ENCODE measurements at regions not wholly inside any gene's neighbourhood (a gene's known extent, or its start where the extent isn't known, plus 50 kb on each side); places are given as distances from the start of the nearest gene placed in this dataset.

DNA sequence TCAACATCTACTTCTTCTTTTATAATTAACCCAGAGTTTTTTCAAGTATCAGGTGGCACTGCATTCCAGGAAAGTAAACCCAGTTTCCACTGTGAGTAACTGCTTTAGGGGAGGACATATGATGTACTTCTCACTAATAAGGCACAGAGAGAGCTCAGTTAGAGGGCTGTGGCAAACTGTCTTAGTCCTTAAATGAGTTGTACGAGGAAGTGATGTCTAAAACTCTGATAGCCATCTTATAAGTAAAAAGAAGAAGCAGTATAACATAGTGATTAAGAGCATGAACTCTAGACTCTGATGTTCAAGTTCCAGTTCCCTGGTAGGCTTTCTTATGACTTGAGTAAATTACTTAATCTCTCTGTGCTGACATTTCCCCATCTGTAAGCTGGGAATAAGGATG is 58.7 kb upstream of the PTGS2 start:
- Mint-ChIP-seq H3K4me3 (peak overlapping the region; percentile 23), H3K9me3 (no peaks in the 10 kb centered on the region), H3K4me1 (ENCODE audit: low read depth) (peaks cover 19% of the 10 kb centered on the region), H3K36me3 (ENCODE audit: low read depth) (no peaks in the 10 kb centered on the region), H3K27me3 (peaks cover 9% of the 10 kb centered on the region), H3K27ac (peak overlapping the region; percentile 57)
- POLR2A ChIA-PET: no interaction called here
- TF ChIP-seq, protein P1, sequence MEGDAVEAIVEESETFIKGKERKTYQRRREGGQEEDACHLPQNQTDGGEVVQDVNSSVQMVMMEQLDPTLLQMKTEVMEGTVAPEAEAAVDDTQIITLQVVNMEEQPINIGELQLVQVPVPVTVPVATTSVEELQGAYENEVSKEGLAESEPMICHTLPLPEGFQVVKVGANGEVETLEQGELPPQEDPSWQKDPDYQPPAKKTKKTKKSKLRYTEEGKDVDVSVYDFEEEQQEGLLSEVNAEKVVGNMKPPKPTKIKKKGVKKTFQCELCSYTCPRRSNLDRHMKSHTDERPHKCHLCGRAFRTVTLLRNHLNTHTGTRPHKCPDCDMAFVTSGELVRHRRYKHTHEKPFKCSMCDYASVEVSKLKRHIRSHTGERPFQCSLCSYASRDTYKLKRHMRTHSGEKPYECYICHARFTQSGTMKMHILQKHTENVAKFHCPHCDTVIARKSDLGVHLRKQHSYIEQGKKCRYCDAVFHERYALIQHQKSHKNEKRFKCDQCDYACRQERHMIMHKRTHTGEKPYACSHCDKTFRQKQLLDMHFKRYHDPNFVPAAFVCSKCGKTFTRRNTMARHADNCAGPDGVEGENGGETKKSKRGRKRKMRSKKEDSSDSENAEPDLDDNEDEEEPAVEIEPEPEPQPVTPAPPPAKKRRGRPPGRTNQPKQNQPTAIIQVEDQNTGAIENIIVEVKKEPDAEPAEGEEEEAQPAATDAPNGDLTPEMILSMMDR (IDR thresholded peaks at IDR 0.05): no peak
- DNase-seq (peak; percentile 32), ATAC-seq (peak; percentile 91)
- CTCF ChIA-PET: no interaction called here
- intact Hi-C loops (cut with micrococcal nuclease): no loop called here

DNA sequence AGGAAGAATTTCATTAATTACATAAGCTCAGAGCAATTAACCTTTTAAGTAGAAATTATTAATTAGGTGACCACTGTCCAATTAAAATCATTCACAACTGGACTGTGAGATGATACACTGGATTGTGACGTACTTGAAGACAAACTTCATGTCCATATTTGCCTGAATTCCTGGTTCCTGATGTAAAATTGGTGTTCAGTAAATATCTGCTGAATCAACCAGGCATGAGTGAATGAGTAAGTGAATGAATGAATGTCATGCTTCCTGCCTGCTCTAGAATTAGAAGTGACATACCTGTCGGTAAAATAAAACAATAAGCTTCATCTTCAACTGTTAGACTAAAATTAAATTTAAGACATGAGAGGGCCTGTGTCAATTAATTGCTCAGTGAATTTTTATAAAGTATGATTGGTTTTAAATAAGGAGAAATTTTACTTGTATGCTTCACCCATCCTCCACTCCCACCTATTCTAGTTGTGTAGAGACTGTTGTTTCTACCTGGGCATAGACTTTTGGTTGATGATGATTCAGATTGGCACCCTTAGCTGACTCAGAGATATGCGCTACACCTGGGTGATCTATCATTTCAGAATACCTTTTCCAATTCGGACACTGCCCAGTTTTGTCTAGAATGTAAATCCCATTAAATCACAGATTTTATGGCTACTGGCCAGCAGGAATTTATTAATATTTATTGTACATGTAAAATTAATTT is 56.9 kb upstream of the PTGS2 start:
- TF ChIP-seq, protein P1 (IDR thresholded peaks at IDR 0.05): no peak
- POLR2A ChIA-PET: no interaction called here

DNA sequence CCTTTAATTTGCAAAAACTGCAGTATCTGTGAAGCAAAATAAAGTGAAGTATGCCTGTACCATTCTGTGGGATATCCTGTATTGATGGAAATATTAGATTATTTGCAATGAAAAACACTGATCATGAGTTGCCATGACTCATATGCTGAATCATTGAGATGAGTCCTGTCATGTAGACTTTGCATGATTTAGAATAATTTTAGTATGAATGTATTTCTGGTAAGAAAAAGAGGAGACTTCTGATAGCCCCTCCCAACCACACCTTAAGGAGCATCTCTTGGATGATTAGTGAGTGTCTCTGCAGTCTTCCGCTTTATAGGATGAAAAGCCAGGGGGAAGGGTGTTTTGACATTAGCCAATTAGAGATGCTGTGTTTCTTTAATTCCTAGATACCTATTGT is 55.2 kb upstream of the PTGS2 start:
- H3K4me3 Mint-ChIP-seq: no peak overlapping the region
- ChIA-PET POLR2A (no interaction called here), CTCF (interaction anchor here (1.4 to 1.8 kb wide), 2 partner anchors 12 to 18 kb away, joined by 3 to 10 read pairs; no protein-coding TSS in a partner anchor)
- peaks cover 6% of the 10 kb centered on the region for H3K27me3 Mint-ChIP-seq
- TF ChIP-seq, protein P1 (IDR thresholded peaks at IDR 0.05): no peak
- ATAC-seq (no peak), DNase-seq (no peak)
- H3K36me3 Mint-ChIP-seq (ENCODE audit: low read depth): no peaks in the 10 kb centered on the region
- H3K4me1 Mint-ChIP-seq (ENCODE audit: low read depth): peaks cover 16% of the 10 kb centered on the region
- intact Hi-C loops (cut with micrococcal nuclease): no loop called here
- no peak overlapping the region for H3K27ac Mint-ChIP-seq
- no peaks in the 10 kb centered on the region for H3K9me3 Mint-ChIP-seq

More for the DNA sequence above, 56.9 kb upstream of the PTGS2 start:
- H3K9me3 Mint-ChIP-seq: no peaks in the 10 kb centered on the region
- CTCF ChIA-PET: no interaction called here
- no peak overlapping the region for H3K4me3 Mint-ChIP-seq
- H3K4me1 Mint-ChIP-seq (ENCODE audit: low read depth): peaks cover 19% of the 10 kb centered on the region
- no peak for ATAC-seq
- DNase-seq: no peak
- no peaks in the 10 kb centered on the region for H3K36me3 Mint-ChIP-seq (ENCODE audit: low read depth)
- intact Hi-C loops (cut with micrococcal nuclease): no loop called here
- H3K27ac Mint-ChIP-seq: no peak overlapping the region
- peaks cover 9% of the 10 kb centered on the region for H3K27me3 Mint-ChIP-seq

DNA sequence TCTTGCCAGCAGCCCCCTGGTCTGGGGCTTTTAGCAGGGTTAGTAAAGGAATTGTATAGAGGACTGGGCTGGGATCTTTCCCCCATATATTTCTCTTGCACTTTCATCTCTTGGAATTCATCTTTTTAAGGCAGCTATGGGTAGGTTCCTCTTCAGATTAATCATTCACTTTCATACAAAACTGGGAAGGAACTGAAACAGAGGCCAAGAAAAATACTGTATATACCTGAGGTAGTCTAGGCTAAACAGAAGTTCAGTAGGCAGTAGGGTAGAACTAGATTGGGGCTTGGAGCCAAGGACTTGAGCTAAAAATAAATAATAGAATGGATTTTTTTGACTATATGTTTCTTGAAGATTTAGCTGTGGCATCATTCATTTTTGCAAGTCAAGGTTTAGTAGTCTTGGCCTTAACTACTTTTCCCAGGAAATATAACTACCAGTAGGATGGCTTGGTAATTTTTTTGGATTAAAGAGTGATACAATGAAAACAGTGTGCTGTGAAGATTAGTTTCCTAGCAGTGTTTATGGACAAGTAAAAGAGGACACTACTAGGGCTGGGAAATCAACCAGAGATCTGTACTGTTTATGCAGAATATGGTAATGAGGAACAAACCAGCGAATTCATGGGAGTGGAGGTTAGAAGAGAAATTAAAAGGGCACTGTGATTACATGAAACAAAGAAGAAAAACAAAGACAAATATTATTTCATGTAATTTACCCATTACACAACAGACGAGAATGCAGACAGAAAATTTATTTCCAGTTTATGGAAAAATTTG is 50.9 kb upstream of the PTGS2 start:
- H3K27ac Mint-ChIP-seq: no peak overlapping the region
- H3K9me3 Mint-ChIP-seq: no peaks in the 10 kb centered on the region
- peaks cover 8% of the 10 kb centered on the region for H3K27me3 Mint-ChIP-seq
- no peaks in the 10 kb centered on the region for H3K36me3 Mint-ChIP-seq (ENCODE audit: low read depth)
- ChIA-PET CTCF (no interaction called here), POLR2A (no interaction called here)
- DNase-seq (no peak), ATAC-seq (no peak)
- intact Hi-C loops (cut with micrococcal nuclease): no loop called here
- H3K4me1 Mint-ChIP-seq (ENCODE audit: low read depth): no peaks in the 10 kb centered on the region
- no peak overlapping the region for H3K4me3 Mint-ChIP-seq
- TF ChIP-seq, protein P1 (IDR thresholded peaks at IDR 0.05): no peak
